ENCODE measurements at regions not wholly inside any gene's neighbourhood (a gene's known extent, or its start where the extent isn't known, plus 50 kb on each side); places are given as distances from the start of the nearest gene placed in this dataset.

DNA sequence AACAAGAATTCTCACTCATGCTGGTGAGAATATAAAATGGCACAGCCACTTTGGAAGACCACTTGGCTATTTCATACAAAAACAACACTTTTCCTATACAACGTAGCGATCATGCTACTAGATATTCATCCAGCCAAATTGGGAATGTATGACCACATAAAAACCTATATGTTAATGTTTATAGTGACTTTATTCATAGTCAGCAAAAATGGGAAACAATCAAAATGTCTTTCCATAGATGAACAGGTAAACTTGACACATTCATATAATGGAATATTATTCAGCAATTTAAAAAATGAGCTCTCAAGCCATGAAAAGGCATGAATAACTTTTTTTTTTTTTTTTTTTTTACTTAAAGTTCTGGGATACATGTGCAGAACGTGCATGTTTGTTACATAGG is 445.2 kb downstream of the ZBBX start:
- TF ChIP-seq POLR2A (IDR thresholded peaks at IDR 0.05; ENCODE audit: low read depth, low read length): no peak
- no peak for TF ChIP-seq POLR2AphosphoS5 (IDR thresholded peaks at IDR 0.05; ENCODE audit: low read depth, low read length)
- TF ChIP-seq SPI1 (IDR thresholded peaks at IDR 0.05; ENCODE audit: low read depth, low read length): no peak
- no peak for TF ChIP-seq POU2F2 (IDR thresholded peaks at IDR 0.05; ENCODE audit: low read depth, low read length)
- no peak for TF ChIP-seq TAF1 (IDR thresholded peaks at IDR 0.05; ENCODE audit: low read depth, low read length)
